ENCODE measurements at regions not wholly inside any gene's neighbourhood (a gene's known extent, or its start where the extent isn't known, plus 50 kb on each side); places are given as distances from the start of the nearest gene placed in this dataset.

- TF ChIP-seq JUND (IDR thresholded peaks at IDR 0.05), result no peak
- no peak for TF ChIP-seq YY1 (IDR thresholded peaks at IDR 0.05)
- no peak for TF ChIP-seq CTCF (IDR thresholded peaks at IDR 0.05; ENCODE audit: low read depth, low read length, missing input control)
- TF ChIP-seq HNF4A (conservative IDR thresholded peaks at IDR 0.05), result no peak
- TF ChIP-seq REST (IDR thresholded peaks at IDR 0.05), result no peak
- TF ChIP-seq TAF1 (conservative IDR thresholded peaks at IDR 0.05), result no peak
These were observed 164.7 kb downstream of the TMEM167A start for GRCh38 chr5:82912462-82912861.
